B cell (primary cell): ENCODE measurements at regions not wholly inside any gene's neighbourhood (a gene's known extent, or its start where the extent isn't known, plus 50 kb on each side); places are given as distances from the start of the nearest gene placed in this dataset.

Source experiments
- ATAC-seq: fragments of 200-7000 bp; cut with Tn5 transposase; one replicate; pipeline ENCODE4 v1.10.0; 2021; ENCODE audit warnings: low read depth, mild to moderate bottlenecking, moderate number of reproducible peaks, moderate library complexity
- CTCF ChIA-PET: fragments of 350-600 bp; sonication (Branson Sonifier 250); formaldehyde crosslinking; loops from one replicate; lab custom pipeline; 2021; ENCODE audit warnings: antibody characterized with exemption, inconsistent platforms; lab: Charles Lee
- POLR2A ChIA-PET: fragments of 350-600 bp; sonication (Branson Sonifier 250); formaldehyde crosslinking; loops from one replicate; lab custom pipeline; 2021; ENCODE audit warnings: antibody characterized with exemption; lab: Charles Lee
- DNase-seq: peaks from one replicate; pipeline ENCODE4 v3.0.0; 2013
- H2AFZ ChIP-seq: 2 replicates; pipeline ENCODE4 v1.6.1; 2012; ENCODE audit warnings: mild to moderate bottlenecking, low read depth, low read length; ENCODE audit not compliant: insufficient read depth, poor library complexity, severe bottlenecking
- H3K27ac ChIP-seq, 2 donors: 1 replicate in 1 of 2; 2 replicates in 1 of 2; pipeline ENCODE4 v1.5.1; 2012 to 2013; ENCODE audit warnings: low read length in 2 of 2, mild to moderate bottlenecking in 2 of 2, moderate library complexity in 1 of 2
- H3K27me3 ChIP-seq, 4 experiments: fragments of 200-600 bp in 1 of 4; sonication (generic) in 1 of 4; replicated peaks in 1 of 4; 1 replicate in 2 of 4; 2 replicates in 2 of 4; pipeline versions ENCODE4 v1.6.1 to v1.7.0; 2013 to 2016; ENCODE audit warnings: low read length in 3 of 4, mild to moderate bottlenecking in 2 of 4, mixed read lengths in 1 of 4, moderate library complexity in 1 of 4; ENCODE audit not compliant: insufficient read depth in 4 of 4, control insufficient read depth in 3 of 4; ENCODE audit errors: control extremely low read depth in 1 of 4
- H3K36me3 ChIP-seq, 2 experiments: replicated peaks in 1 of 2; 1 replicate in 1 of 2; 2 replicates in 1 of 2; pipeline versions ENCODE4 v1.6.1 to v1.7.1; 2013; ENCODE audit warnings: low read length in 1 of 2; ENCODE audit not compliant: insufficient read depth in 2 of 2, control insufficient read depth in 1 of 2; ENCODE audit errors: control extremely low read depth in 1 of 2, extremely low read depth in 1 of 2
- H3K4me1 ChIP-seq, 2 donors: fragments of 200-600 bp in 1 of 2; sonication (generic) in 1 of 2; 1 replicate in 1 of 2; 2 replicates in 1 of 2; pipeline versions ENCODE4 v1.5.1 to v1.6.1; 2013 to 2017; ENCODE audit warnings: low read length in 2 of 2; ENCODE audit not compliant: control insufficient read depth in 2 of 2, insufficient read depth in 2 of 2
- H3K4me2 ChIP-seq: replicated peaks from 2 replicates; pipeline ENCODE3; 2012; ENCODE audit warnings: mild to moderate bottlenecking, low read depth, low read length; ENCODE audit not compliant: poor library complexity, severe bottlenecking
- H3K4me3 ChIP-seq, 5 experiments: fragments of 200-600 bp in 1 of 5; sonication (generic) in 1 of 5; 1 replicate in 3 of 5; 2 replicates in 2 of 5; pipeline versions ENCODE4 v1.5.1 to v1.7.0; 2011 to 2016; ENCODE audit warnings: low read length in 4 of 5, mild to moderate bottlenecking in 4 of 5, low read depth in 2 of 5, control low read depth in 1 of 5, moderate library complexity in 1 of 5; ENCODE audit not compliant: insufficient read depth in 1 of 5; ENCODE audit errors: control extremely low read depth in 1 of 5, extremely low read depth in 1 of 5
- H3K79me2 ChIP-seq: fragments of 200-600 bp; sonication (generic); one replicate; pipeline ENCODE4 v1.6.0; 2016; ENCODE audit warnings: low read length; ENCODE audit not compliant: control insufficient read depth, insufficient read depth
- H3K9ac ChIP-seq: fragments of 200-600 bp; sonication (generic); 2 replicates; pipeline ENCODE4 v1.6.1; 2017; ENCODE audit warnings: mild to moderate bottlenecking, low read length, moderate library complexity
- H3K9me3 ChIP-seq, 3 donors: one replicate each; pipeline versions ENCODE4 v1.6.1 to v1.7.1; 2013; ENCODE audit warnings: low read length in 2 of 3; ENCODE audit not compliant: control insufficient read depth in 2 of 3, insufficient read depth in 1 of 3; ENCODE audit errors: control extremely low read depth in 1 of 3
- H4K20me1 ChIP-seq: 2 replicates; pipeline ENCODE4 v1.6.0; 2012; ENCODE audit warnings: mild to moderate bottlenecking, low read length; ENCODE audit not compliant: insufficient read depth, control insufficient read depth, poor library complexity, severe bottlenecking
- H3K27ac Mint-ChIP-seq: one replicate; pipeline ENCODE4 v1.8.0; 2021; ENCODE audit warnings: mixed read lengths
- H3K27me3 Mint-ChIP-seq: one replicate; pipeline ENCODE4 v1.8.0; 2021; ENCODE audit warnings: mixed read lengths
- H3K4me1 Mint-ChIP-seq: one replicate; pipeline ENCODE4 v1.8.0; 2021; ENCODE audit warnings: mixed read lengths
- H3K4me3 Mint-ChIP-seq: one replicate; pipeline ENCODE4 v1.8.0; 2021; ENCODE audit warnings: mixed read lengths
- H3K9me3 Mint-ChIP-seq: one replicate; pipeline ENCODE4 v1.8.0; 2022; ENCODE audit warnings: mixed read lengths; ENCODE audit not compliant: insufficient read depth
- EZH2 ChIP-seq: IDR thresholded peaks from 2 replicates; pipeline ENCODE4 v1.6.1; 2012; ENCODE audit warnings: borderline replicate concordance, low read depth, mild to moderate bottlenecking, moderate library complexity, low read length; ENCODE audit not compliant: insufficient read depth, poor library complexity, severe bottlenecking
- WGBS: methylation state at CpG from one replicate; pipeline ENCODE4 v1.1.5; 2013; ENCODE audit warnings: missing lambda C conversion rate; ENCODE audit not compliant: insufficient coverage; 5-methylcytosine and 5-hydroxymethylcytosine counted together
- intact Hi-C: fragments of 100-400 bp; cut with micrococcal nuclease; formaldehyde crosslinking; loops from one replicate; pipeline ENCODE4 v1.10.0; 2022
- TF ChIP-seq, protein P1 (sequence below): fragments of 200-600 bp; IDR thresholded peaks from one replicate; pipeline ENCODE4 v1.8.0; 2022; ENCODE audit warnings: antibody characterized with exemption, mild to moderate bottlenecking

DNA sequence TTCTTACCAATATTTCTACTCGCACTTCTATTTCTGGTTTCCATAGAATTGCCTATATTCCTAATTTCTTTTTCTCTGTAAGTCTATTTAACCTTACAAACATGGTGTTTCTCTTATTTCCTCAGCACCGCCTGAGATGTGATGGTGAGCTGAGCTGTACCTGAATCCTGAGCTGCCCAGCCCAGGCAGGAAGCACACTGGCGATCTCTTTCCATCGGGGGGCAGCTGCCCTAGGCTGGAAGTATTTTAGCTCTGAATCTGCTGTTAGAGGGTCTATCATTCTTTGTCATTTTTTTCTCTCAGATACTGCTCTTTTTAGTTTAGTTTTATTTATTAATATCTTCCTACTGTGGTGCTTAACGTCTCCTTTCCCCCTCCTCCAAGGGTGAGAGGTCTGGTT is 173.4 kb upstream of the SLC35B3 start:
- H3K79me2 ChIP-seq, result no peaks in the 10 kb centered on the region
- no peak overlapping the region for H3K4me2 ChIP-seq
- Mint-ChIP-seq H3K9me3 (no peaks in the 10 kb centered on the region), H3K4me3 (no peak overlapping the region), H3K27me3 (no peaks in the 10 kb centered on the region), H3K27ac (no peak overlapping the region), H3K4me1 (no peaks in the 10 kb centered on the region)
- H4K20me1 ChIP-seq, result no peaks in the 10 kb centered on the region
- no peaks in the 10 kb centered on the region for H3K4me1 ChIP-seq
- H3K9me3 ChIP-seq, result peaks cover 0 to 7% (median 0%) of the 10 kb centered on the region in 3 donors
- no peak overlapping the region for H2AFZ ChIP-seq
- H3K9ac ChIP-seq, result no peak overlapping the region
- no peak overlapping the region for H3K27ac ChIP-seq
- H3K27me3 ChIP-seq, result no peaks in the 10 kb centered on the region
- CTCF ChIA-PET, result no interaction called here
- TF ChIP-seq, protein P1, sequence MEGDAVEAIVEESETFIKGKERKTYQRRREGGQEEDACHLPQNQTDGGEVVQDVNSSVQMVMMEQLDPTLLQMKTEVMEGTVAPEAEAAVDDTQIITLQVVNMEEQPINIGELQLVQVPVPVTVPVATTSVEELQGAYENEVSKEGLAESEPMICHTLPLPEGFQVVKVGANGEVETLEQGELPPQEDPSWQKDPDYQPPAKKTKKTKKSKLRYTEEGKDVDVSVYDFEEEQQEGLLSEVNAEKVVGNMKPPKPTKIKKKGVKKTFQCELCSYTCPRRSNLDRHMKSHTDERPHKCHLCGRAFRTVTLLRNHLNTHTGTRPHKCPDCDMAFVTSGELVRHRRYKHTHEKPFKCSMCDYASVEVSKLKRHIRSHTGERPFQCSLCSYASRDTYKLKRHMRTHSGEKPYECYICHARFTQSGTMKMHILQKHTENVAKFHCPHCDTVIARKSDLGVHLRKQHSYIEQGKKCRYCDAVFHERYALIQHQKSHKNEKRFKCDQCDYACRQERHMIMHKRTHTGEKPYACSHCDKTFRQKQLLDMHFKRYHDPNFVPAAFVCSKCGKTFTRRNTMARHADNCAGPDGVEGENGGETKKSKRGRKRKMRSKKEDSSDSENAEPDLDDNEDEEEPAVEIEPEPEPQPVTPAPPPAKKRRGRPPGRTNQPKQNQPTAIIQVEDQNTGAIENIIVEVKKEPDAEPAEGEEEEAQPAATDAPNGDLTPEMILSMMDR, result no peak
- DNase-seq, result no peak
- POLR2A ChIA-PET, result no interaction called here
- intact Hi-C loops, result no loop called here
- no peak for ATAC-seq
- 80% methylated on average over 1 of the region's 5 CpGs for WGBS
- H3K4me3 ChIP-seq, result no peak overlapping the region
- H3K36me3 ChIP-seq, result no peaks in the 10 kb centered on the region

GRCh38 chr6:8589941-8590729 is 154.8 kb upstream of the SLC35B3 start:
- H3K27me3 ChIP-seq, result no peaks in the 10 kb centered on the region
- no peak overlapping the region for H3K27ac ChIP-seq
- H3K27me3 Mint-ChIP-seq, result no peaks in the 10 kb centered on the region
- intact Hi-C loops, result no loop called here
- H3K4me2 ChIP-seq, result no peak overlapping the region
- H3K9ac ChIP-seq, result no peak overlapping the region
- H3K4me3 Mint-ChIP-seq, result no peak overlapping the region
- no peaks in the 10 kb centered on the region for H4K20me1 ChIP-seq
- H3K4me1 Mint-ChIP-seq, result no peaks in the 10 kb centered on the region
- H3K9me3 Mint-ChIP-seq, result peaks cover 10% of the 10 kb centered on the region
- no peaks in the 10 kb centered on the region for H3K36me3 ChIP-seq
- POLR2A ChIA-PET, result no interaction called here
- H3K79me2 ChIP-seq, result no peaks in the 10 kb centered on the region
- DNase-seq (no peak), ATAC-seq (no peak)
- no peak for TF ChIP-seq EZH2
- TF ChIP-seq, protein P1, result no peak
- WGBS, result 79% methylated on average over 2 of the region's 7 CpGs
- no peak overlapping the region for H3K27ac Mint-ChIP-seq
- CTCF ChIA-PET, result no interaction called here
- no peak overlapping the region for H2AFZ ChIP-seq
- peaks cover 0 to 6% (median 0%) of the 10 kb centered on the region in 3 donors for H3K9me3 ChIP-seq
- no peak overlapping the region for H3K4me3 ChIP-seq
- H3K4me1 ChIP-seq, result no peaks in the 10 kb centered on the region
